ENCODE measurements at regions not wholly inside any gene's neighbourhood (a gene's known extent, or its start where the extent isn't known, plus 50 kb on each side); places are given as distances from the start of the nearest gene placed in this dataset.

DNA sequence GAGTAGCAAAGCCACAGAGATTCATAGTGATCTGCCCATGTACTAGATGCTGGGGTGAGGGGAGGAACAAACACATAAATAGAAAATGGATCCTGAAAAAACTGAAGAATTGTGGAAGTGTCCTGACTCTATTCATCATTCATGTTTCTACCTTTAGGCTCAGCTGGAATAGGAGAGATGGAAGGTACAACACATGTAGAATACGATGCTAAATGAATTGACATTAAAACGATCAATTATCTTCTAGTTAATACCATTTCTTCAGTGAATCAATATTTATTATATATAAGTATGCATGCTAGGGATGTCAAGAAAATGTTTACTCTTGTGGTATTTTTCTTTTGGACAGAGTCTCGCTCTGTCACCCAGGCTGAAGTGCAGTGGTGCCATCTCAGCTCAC is 159.1 kb downstream of the IRS1 start:
- no peaks in the 10 kb centered on the region for H3K27me3 ChIP-seq (replicated peaks; ENCODE audit: insufficient read depth, low read depth, low read length, poor library complexity)
- no peak overlapping the region for H3K27ac ChIP-seq (ENCODE audit: low read depth, low read length, poor library complexity, severe bottlenecking)
- DNase-seq (ENCODE audit: low spot score), result no peak
- POLR2A ChIA-PET (ENCODE audit: low non-redundant PET), result no interaction called here
- H3K4me3 ChIP-seq (ENCODE audit: low read depth, low read length, poor library complexity, severe bottlenecking), result no peak overlapping the region
- H3K9me3 ChIP-seq (ENCODE audit: low read depth, low read length, poor library complexity, severe bottlenecking), result peaks cover 4% of the 10 kb centered on the region
- H3K36me3 ChIP-seq (ENCODE audit: insufficient read depth, low read length, poor library complexity, severe bottlenecking), result no peaks in the 10 kb centered on the region
- H3K4me1 ChIP-seq (ENCODE audit: insufficient read depth, low read length, poor library complexity, severe bottlenecking), result peaks cover 9% of the 10 kb centered on the region
- no TSS peak for BruUV-seq (replicated peaks)
- CTCF ChIA-PET, result no interaction called here
- TF ChIP-seq EZH2 (IDR thresholded peaks at IDR 0.05; ENCODE audit: borderline replicate concordance, low read depth, low read length, poor library complexity, severe bottlenecking), result no peak
- no peak for TF ChIP-seq CTCF (conservative IDR thresholded peaks at IDR 0.05; ENCODE audit: low read depth, low read length)
- intact Hi-C loops (cut with micrococcal nuclease; ENCODE audit: unreplicated experiment), result no loop called here

- H3K9me3 ChIP-seq (ENCODE audit: low read depth, low read length, poor library complexity, severe bottlenecking), result peaks cover 4% of the 10 kb centered on the region
- ChIA-PET POLR2A (ENCODE audit: low non-redundant PET) (no interaction called here), CTCF (no interaction called here)
- BruUV-seq (replicated peaks), result no TSS peak
- intact Hi-C loops (cut with micrococcal nuclease; ENCODE audit: unreplicated experiment), result no loop called here
- no peak for DNase-seq (ENCODE audit: low spot score)
- H3K4me3 ChIP-seq (ENCODE audit: low read depth, low read length, poor library complexity, severe bottlenecking), result no peak overlapping the region
- peaks cover 9% of the 10 kb centered on the region for H3K4me1 ChIP-seq (ENCODE audit: insufficient read depth, low read length, poor library complexity, severe bottlenecking)
- H3K27me3 ChIP-seq (replicated peaks; ENCODE audit: insufficient read depth, low read depth, low read length, poor library complexity), result no peaks in the 10 kb centered on the region
- no peak overlapping the region for H3K27ac ChIP-seq (ENCODE audit: low read depth, low read length, poor library complexity, severe bottlenecking)
- TF ChIP-seq CTCF (conservative IDR thresholded peaks at IDR 0.05; ENCODE audit: low read depth, low read length) (no peak), EZH2 (IDR thresholded peaks at IDR 0.05; ENCODE audit: borderline replicate concordance, low read depth, low read length, poor library complexity, severe bottlenecking) (no peak)
- no peaks in the 10 kb centered on the region for H3K36me3 ChIP-seq (ENCODE audit: insufficient read depth, low read length, poor library complexity, severe bottlenecking)
Observed at GRCh38 chr2:226639550-226639949, 160.1 kb downstream of the IRS1 start.

GRCh38 chr2:226638576-226638975 is 161.0 kb downstream of the IRS1 start:
- H3K27me3 ChIP-seq (replicated peaks; ENCODE audit: insufficient read depth, low read depth, low read length, poor library complexity), result no peaks in the 10 kb centered on the region
- H3K27ac ChIP-seq (ENCODE audit: low read depth, low read length, poor library complexity, severe bottlenecking), result no peak overlapping the region
- peaks cover 9% of the 10 kb centered on the region for H3K4me1 ChIP-seq (ENCODE audit: insufficient read depth, low read length, poor library complexity, severe bottlenecking)
- ChIA-PET POLR2A (ENCODE audit: low non-redundant PET) (no interaction called here), CTCF (no interaction called here)
- no peak for DNase-seq (ENCODE audit: low spot score)
- intact Hi-C loops (cut with micrococcal nuclease; ENCODE audit: unreplicated experiment), result no loop called here
- H3K4me3 ChIP-seq (ENCODE audit: low read depth, low read length, poor library complexity, severe bottlenecking), result no peak overlapping the region
- H3K36me3 ChIP-seq (ENCODE audit: insufficient read depth, low read length, poor library complexity, severe bottlenecking), result no peaks in the 10 kb centered on the region
- H3K9me3 ChIP-seq (ENCODE audit: low read depth, low read length, poor library complexity, severe bottlenecking), result peaks cover 4% of the 10 kb centered on the region
- no peak for TF ChIP-seq EZH2 (IDR thresholded peaks at IDR 0.05; ENCODE audit: borderline replicate concordance, low read depth, low read length, poor library complexity, severe bottlenecking)
- TF ChIP-seq CTCF (conservative IDR thresholded peaks at IDR 0.05; ENCODE audit: low read depth, low read length), result no peak
- BruUV-seq (replicated peaks), result no TSS peak

Measured in A673 (cell line).